ENCODE measurements at regions not wholly inside any gene's neighbourhood (a gene's known extent, or its start where the extent isn't known, plus 50 kb on each side); places are given as distances from the start of the nearest gene placed in this dataset.

DNA sequence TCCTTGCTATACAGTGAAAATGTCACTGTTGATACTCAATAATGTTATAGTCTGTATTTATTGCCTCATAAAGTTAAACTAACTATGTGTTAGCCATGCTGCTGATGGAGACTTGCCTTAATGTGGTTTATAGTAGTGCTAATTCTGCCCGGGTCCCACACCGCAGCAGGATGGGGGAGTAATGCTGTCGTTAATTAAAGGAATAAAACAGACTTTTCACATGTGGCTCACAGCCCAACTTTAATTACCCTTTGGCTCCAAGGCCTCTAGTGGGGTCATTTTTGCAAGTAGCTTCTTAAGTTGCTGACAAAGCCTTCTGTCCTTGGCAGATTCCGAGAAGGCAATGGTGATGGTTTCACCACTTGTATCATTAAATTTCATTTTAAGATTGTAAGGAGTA, 634.3 kb downstream of the TBC1D32 start:
- no peak overlapping the region for H3K9ac ChIP-seq (ENCODE audit: low read depth, low read length)
- H3K36me3 ChIP-seq (ENCODE audit: insufficient read depth, low read length), result no peaks in the 10 kb centered on the region
- no peaks in the 10 kb centered on the region for H3K4me1 ChIP-seq (ENCODE audit: insufficient read depth, low read length)
- H3K9me3 ChIP-seq (ENCODE audit: control insufficient read depth, insufficient read depth, low read length), result no peaks in the 10 kb centered on the region

DNA sequence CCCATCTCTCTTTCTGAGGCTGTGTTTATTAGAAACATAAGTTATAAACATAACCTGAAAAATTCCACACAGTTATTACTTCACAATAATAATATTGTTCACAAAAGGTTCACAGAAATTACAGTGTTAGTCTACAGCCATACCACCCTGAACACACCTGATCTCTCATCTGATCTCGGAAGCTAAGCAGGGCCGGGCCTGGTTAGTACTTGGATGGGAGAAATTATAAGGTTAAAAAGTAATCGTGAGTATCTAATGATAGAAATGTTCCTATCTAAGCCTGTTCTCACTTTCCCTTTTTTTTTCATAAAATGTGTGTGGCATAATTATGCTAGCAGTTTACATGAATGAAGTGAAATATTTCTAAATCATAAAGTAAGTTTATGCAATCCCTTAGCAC, 647.8 kb downstream of the TBC1D32 start:
- Histone ChIP-seq H3K9ac (ENCODE audit: low read depth, low read length) (no peak overlapping the region), H3K36me3 (ENCODE audit: insufficient read depth, low read length) (no peaks in the 10 kb centered on the region), H3K4me1 (ENCODE audit: insufficient read depth, low read length) (no peaks in the 10 kb centered on the region), H3K9me3 (ENCODE audit: control insufficient read depth, insufficient read depth, low read length) (no peaks in the 10 kb centered on the region)

DNA sequence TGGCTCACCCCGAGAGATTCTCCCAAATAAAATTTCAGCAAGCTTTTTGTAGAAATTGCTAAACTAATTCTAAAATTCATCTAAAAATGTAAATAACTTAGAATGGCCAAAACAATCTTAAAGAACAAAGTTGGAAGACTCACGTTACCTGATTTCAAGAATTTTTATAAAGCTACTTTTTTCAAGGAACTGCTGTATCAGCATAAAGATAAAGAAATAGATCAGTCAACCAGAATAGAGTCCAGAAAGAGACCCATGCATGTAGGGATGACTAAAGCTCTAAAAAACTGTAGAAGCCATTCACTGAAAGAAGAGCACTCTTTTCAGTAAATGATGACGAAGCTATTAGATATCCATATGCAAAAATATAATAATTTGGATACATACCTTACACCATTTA, 652.1 kb downstream of the TBC1D32 start:
- Histone ChIP-seq H3K9ac (ENCODE audit: low read depth, low read length) (no peak overlapping the region), H3K9me3 (ENCODE audit: control insufficient read depth, insufficient read depth, low read length) (no peaks in the 10 kb centered on the region), H3K36me3 (ENCODE audit: insufficient read depth, low read length) (no peaks in the 10 kb centered on the region), H3K4me1 (ENCODE audit: insufficient read depth, low read length) (no peaks in the 10 kb centered on the region)

DNA sequence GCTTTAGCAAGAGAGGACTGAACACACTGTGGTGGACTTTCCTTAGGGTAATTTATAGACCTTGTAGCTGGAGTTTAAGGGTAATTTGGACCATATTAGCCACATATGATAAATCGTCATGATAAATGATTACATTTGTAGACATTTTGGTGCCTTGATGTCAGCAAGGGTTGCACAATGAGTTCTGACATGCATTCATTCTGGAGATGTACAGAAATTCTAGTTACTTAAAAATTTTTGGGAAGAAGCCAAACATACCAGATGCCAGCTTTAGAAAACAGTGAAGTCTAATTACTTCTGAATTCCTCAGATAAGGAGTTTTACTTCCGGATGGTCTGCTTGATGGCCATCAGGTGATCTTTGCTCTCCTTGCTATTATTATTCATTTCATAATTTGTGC, 653.1 kb downstream of the TBC1D32 start:
- H3K36me3 ChIP-seq (ENCODE audit: insufficient read depth, low read length), result no peaks in the 10 kb centered on the region
- H3K9me3 ChIP-seq (ENCODE audit: control insufficient read depth, insufficient read depth, low read length), result no peaks in the 10 kb centered on the region
- no peak overlapping the region for H3K9ac ChIP-seq (ENCODE audit: low read depth, low read length)
- H3K4me1 ChIP-seq (ENCODE audit: insufficient read depth, low read length), result no peaks in the 10 kb centered on the region

DNA sequence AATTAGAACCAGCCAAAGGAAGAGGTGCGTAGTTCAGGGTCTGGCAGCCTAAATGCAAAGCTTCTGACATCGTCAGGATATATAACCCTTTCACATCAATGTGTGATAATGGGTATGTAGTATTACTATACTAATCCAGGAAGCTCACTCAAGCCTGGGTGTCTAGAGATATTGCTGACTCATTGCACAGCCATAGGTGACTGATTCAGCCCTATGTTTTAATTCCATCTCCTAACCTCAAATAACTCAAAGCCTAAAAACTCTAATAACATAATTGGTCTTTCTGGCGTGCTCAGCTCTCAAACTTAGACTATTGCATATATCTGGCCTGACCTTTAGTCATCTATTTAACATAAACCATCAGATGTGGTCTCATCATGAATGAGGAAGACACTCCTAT, 658.4 kb downstream of the TBC1D32 start:
- H3K9ac ChIP-seq (ENCODE audit: low read depth, low read length), result no peak overlapping the region
- H3K36me3 ChIP-seq (ENCODE audit: insufficient read depth, low read length), result no peaks in the 10 kb centered on the region
- no peaks in the 10 kb centered on the region for H3K9me3 ChIP-seq (ENCODE audit: control insufficient read depth, insufficient read depth, low read length)
- no peaks in the 10 kb centered on the region for H3K4me1 ChIP-seq (ENCODE audit: insufficient read depth, low read length)

DNA sequence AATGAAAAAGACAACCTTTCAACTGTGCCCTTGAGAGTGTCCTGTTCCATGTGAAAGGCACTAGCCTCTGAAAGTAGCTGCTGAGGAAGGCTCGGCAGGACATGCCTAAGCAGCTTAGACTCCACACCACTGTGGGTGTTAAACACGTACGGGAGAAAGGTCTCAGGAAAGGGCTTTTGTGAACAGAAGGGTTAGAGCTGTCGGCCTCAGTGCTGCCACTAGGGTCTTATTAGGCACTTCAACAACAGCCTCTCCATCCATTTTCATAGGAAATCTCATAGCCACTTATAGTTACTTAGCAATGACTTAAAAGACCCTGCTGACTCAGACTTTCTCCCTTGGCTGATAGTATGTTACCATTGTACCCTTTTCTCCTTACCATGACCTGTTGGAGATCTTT, 662.8 kb downstream of the TBC1D32 start:
- no peaks in the 10 kb centered on the region; the same call in 1 of the 2 replicates for H3K9me3 ChIP-seq (ENCODE audit: control insufficient read depth, insufficient read depth, low read length)
- no peaks in the 10 kb centered on the region for H3K36me3 ChIP-seq (ENCODE audit: insufficient read depth, low read length)
- H3K4me1 ChIP-seq (ENCODE audit: insufficient read depth, low read length), result no peaks in the 10 kb centered on the region
- H3K9ac ChIP-seq (ENCODE audit: low read depth, low read length), result no peak overlapping the region

DNA sequence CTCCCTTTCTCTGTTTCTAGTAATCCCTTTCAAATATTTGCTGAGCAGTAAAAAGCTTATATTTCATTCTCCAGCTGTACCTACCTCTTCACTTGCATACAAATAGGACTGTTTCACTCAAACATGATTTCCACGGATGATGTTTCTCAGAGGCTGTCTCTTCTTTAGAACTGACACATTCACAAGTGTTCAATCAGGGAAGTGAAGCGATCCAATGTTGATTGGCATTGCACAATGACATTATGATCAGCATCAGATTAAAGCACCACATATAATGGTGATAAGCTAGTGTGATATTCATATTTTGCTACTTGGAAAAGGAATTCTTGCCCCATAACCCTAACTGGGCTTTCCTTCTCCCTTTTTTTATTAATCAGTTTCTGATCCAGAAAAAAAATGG, 681.8 kb downstream of the TBC1D32 start:
- Histone ChIP-seq H3K4me1 (ENCODE audit: insufficient read depth, low read length) (no peaks in the 10 kb centered on the region), H3K9me3 (ENCODE audit: control insufficient read depth, insufficient read depth, low read length) (no peaks in the 10 kb centered on the region), H3K9ac (ENCODE audit: low read depth, low read length) (no peak overlapping the region), H3K36me3 (ENCODE audit: insufficient read depth, low read length) (no peaks in the 10 kb centered on the region)

DNA sequence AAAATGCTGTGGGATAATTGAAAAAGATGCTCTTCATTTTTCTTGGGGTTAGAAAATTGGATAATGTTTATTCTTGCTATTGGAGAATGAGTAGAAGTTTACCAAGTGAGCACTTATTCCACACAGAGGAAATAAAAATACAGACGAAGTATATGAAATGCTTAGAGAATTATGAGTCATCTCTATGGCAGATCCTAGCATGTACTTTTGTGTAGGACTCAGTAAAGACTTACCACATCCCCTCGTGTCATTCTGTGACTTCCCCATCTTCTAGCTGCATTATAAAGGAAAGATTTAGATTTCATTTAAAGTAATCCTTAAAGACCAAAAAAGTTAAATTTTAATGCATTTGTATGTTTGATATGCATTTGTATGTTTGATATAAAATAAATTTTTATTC, 685.6 kb downstream of the TBC1D32 start:
- no peak overlapping the region for H3K9ac ChIP-seq (ENCODE audit: low read depth, low read length)
- no peaks in the 10 kb centered on the region for H3K36me3 ChIP-seq (ENCODE audit: insufficient read depth, low read length)
- H3K9me3 ChIP-seq (ENCODE audit: control insufficient read depth, insufficient read depth, low read length), result no peaks in the 10 kb centered on the region
- H3K4me1 ChIP-seq (ENCODE audit: insufficient read depth, low read length), result no peaks in the 10 kb centered on the region

DNA sequence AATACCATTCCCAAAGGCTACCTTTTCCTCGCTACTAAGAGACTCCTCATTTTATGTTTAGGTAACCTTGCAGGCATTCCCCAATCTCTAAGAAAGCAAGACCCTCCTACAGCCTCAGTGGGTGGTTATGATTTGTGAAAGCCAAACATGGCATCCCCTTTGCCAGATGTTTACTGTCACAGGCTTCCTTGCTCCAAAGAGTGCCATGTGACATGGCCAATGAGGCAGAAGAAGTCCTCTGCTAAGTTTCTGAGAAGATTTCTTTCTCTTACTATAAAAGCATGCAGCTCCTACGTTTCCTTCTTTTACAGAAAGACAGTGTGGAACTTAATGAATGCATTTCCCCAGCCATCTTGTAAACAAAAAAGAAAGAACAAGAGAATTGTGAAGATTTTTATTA, 688.2 kb downstream of the TBC1D32 start:
- no peaks in the 10 kb centered on the region for H3K36me3 ChIP-seq (ENCODE audit: insufficient read depth, low read length)
- H3K4me1 ChIP-seq (ENCODE audit: insufficient read depth, low read length), result no peaks in the 10 kb centered on the region
- H3K9me3 ChIP-seq (ENCODE audit: control insufficient read depth, insufficient read depth, low read length), result no peaks in the 10 kb centered on the region
- H3K9ac ChIP-seq (ENCODE audit: low read depth, low read length), result no peak overlapping the region

DNA sequence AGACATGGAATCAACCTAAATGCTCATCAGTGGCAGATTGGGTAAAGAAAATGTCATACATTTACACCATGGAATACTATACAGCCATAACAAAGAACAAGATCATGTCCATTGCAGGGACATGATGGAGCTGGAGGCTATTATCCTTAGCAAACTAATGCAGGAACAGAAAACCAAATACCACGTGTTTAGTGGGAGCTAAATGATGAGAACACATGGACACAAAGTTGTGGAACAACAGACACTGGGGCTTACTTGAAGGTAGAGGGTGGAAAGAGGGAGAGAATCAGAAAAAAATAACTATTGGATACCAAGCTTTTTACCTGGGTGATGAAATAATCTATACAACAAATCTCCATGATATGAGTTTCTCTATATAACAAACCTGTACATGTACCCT, 701.3 kb downstream of the TBC1D32 start:
- Histone ChIP-seq H3K9ac (ENCODE audit: low read depth, low read length) (no peak overlapping the region), H3K9me3 (ENCODE audit: control insufficient read depth, insufficient read depth, low read length) (no peaks in the 10 kb centered on the region), H3K4me1 (ENCODE audit: insufficient read depth, low read length) (no peaks in the 10 kb centered on the region)

DNA sequence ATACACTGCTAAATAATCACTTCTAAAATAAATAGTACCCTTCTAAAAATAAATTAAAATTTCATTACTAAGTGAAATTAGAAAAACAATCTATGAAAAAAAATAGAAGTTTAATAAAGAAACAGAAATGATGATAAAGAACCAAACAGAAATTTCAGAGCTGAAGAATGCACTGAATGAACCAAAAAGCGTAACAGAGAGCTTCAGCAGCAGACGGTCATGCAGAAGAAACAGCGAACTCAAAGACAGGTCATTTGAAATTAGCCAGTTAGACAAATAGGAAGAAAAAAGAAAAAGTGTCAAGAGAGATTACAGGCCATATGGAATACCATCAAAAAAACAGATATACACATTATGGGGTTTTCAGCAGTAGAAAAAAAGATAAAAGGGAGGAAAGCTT, 706.7 kb downstream of the TBC1D32 start:
- Histone ChIP-seq H3K4me1 (ENCODE audit: insufficient read depth, low read length) (no peaks in the 10 kb centered on the region), H3K9me3 (ENCODE audit: control insufficient read depth, insufficient read depth, low read length) (no peaks in the 10 kb centered on the region), H3K9ac (ENCODE audit: low read depth, low read length) (no peak overlapping the region), H3K36me3 (ENCODE audit: insufficient read depth, low read length) (no peaks in the 10 kb centered on the region)

More for the DNA sequence above, 701.3 kb downstream of the TBC1D32 start:
- H3K36me3 ChIP-seq (ENCODE audit: insufficient read depth, low read length), result no peaks in the 10 kb centered on the region

DNA sequence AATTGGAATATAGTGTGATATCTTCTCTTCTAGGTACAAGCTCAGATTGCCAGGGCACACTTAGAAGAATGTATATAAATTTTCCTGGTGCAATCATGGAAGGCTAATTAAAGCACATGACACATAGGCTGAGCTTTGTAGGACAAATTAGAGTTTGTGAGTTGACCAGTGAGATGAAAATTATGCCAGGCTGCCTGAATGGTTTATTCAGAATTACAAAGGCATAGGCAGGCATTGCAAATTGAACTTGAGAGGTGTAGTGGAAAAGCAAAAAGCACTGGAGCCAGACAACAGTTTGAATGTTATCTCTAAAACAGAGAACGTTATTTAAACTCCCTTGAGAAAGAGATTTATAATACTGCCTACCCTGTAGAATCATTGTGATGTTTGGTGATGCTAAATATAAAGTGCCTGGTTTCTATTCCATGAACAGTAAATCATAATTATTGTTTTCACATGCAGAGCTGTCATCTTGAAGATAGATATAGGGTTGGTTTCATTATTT, 712.1 kb downstream of the TBC1D32 start:
- no peak overlapping the region for H3K9ac ChIP-seq (ENCODE audit: low read depth, low read length)
- H3K9me3 ChIP-seq (ENCODE audit: control insufficient read depth, insufficient read depth, low read length), result no peaks in the 10 kb centered on the region
- no peaks in the 10 kb centered on the region for H3K36me3 ChIP-seq (ENCODE audit: insufficient read depth, low read length)
- H3K4me1 ChIP-seq (ENCODE audit: insufficient read depth, low read length), result no peaks in the 10 kb centered on the region

DNA sequence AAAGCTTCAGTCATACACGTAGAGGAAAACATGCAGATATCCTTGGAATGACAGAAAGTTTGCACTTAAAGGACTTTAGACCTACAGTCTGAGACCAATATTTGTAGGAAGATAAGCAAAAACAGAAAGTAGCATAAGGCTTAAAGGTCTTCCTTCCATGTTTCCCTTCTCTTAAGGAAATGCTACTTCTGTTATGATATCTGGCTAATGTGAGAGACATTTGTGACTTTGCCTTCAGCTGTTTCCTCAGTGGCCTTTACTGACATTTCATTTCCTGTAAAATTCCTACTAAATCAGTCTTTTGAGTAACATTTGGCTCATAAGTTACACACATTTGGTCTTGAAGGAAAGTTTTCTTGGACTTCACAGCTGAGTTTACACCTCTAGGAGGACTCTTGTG, 713.4 kb downstream of the TBC1D32 start:
- H3K9ac ChIP-seq (ENCODE audit: low read depth, low read length), result no peak overlapping the region
- H3K36me3 ChIP-seq (ENCODE audit: insufficient read depth, low read length), result no peaks in the 10 kb centered on the region
- H3K9me3 ChIP-seq (ENCODE audit: control insufficient read depth, insufficient read depth, low read length), result no peaks in the 10 kb centered on the region
- H3K4me1 ChIP-seq (ENCODE audit: insufficient read depth, low read length), result no peaks in the 10 kb centered on the region

DNA sequence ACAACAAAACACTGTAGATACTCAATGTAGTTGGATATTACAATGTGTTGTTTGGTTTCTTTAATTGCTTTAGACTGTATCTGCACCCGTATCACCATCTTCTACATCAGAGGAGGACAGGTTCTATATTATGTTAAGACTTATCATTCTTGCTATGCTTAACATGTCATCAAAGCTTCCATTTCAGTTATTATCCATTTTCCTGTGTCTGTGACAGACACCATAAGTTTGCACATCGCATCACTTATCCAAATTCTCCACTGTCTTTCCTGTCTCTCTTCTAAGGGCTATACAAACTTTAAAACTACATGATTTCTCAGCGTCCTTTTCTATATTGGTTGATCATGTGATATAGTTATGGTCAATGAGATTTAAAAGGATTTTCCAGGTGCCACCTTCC, 719.0 kb downstream of the TBC1D32 start:
- Histone ChIP-seq H3K36me3 (ENCODE audit: insufficient read depth, low read length) (no peaks in the 10 kb centered on the region), H3K4me1 (ENCODE audit: insufficient read depth, low read length) (no peaks in the 10 kb centered on the region), H3K9ac (ENCODE audit: low read depth, low read length) (no peak overlapping the region), H3K9me3 (ENCODE audit: control insufficient read depth, insufficient read depth, low read length) (no peaks in the 10 kb centered on the region)

DNA sequence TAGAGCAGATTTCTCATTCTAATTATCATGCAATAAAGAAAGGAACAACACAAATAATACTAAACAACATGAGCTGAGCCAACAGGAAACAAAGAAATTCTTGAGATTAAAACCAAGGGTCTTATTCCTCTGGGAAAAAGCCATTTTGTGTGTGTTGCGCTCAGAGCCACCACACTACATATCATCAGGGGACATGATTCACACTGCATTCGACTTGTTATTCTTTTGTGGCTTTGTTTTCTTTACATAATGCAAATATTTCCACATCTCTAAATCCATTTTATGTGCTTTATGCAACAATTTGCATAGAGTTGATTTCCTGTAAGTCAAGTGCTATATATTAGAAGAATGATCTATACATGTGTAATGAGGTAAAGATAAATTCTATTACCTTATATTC, 719.6 kb downstream of the TBC1D32 start:
- no peaks in the 10 kb centered on the region for H3K36me3 ChIP-seq (ENCODE audit: insufficient read depth, low read length)

DNA sequence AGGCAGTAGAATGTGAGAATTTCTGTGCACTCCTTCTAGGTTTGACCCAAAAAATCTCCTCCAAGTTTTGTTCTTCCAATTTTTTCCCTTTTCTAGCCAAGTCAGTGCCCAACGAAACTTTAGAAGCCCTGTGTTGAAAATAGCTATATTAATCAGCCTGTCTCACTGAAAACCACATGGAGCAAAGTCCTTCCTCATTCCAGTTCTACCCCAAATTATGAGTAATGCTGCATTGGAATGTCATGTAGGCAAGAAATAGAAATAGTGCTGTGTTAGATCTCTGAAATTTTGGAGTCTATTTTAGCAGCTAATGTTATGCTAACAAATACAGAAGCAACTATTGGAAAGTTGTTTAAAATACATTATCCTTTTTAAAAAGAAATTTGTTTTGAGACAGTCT, 725.5 kb downstream of the TBC1D32 start:
- peaks cover 4% of the 10 kb centered on the region; the same call in 1 of the 2 replicates for H3K4me1 ChIP-seq (ENCODE audit: insufficient read depth, low read length)

More for the DNA sequence above, 719.6 kb downstream of the TBC1D32 start:
- Histone ChIP-seq H3K4me1 (ENCODE audit: insufficient read depth, low read length) (no peaks in the 10 kb centered on the region), H3K9me3 (ENCODE audit: control insufficient read depth, insufficient read depth, low read length) (no peaks in the 10 kb centered on the region), H3K9ac (ENCODE audit: low read depth, low read length) (no peak overlapping the region)

More for the DNA sequence above, 725.5 kb downstream of the TBC1D32 start:
- no peaks in the 10 kb centered on the region for H3K36me3 ChIP-seq (ENCODE audit: insufficient read depth, low read length)
- H3K9ac ChIP-seq (ENCODE audit: low read depth, low read length), result no peak overlapping the region
- H3K9me3 ChIP-seq (ENCODE audit: control insufficient read depth, insufficient read depth, low read length), result no peaks in the 10 kb centered on the region
